Mesenchymal stem cell (in vitro differentiated cells and primary cell): ENCODE measurements at regions not wholly inside any gene's neighbourhood (a gene's known extent, or its start where the extent isn't known, plus 50 kb on each side); places are given as distances from the start of the nearest gene placed in this dataset.

ENCODE experiments used
- DNase-seq: peaks from one replicate; pipeline ENCODE4 v3.0.0-alpha.2; 2013
- H2AFZ ChIP-seq: one replicate; pipeline ENCODE4 v1.6.1; 2013; ENCODE audit warnings: low read depth, mild to moderate bottlenecking, control low read depth, inconsistent platforms, low read length, moderate library complexity
- H2AK5ac ChIP-seq: 2 replicates; pipeline ENCODE4 v1.6.1; 2013; ENCODE audit warnings: low read length, moderate library complexity, mild to moderate bottlenecking, inconsistent platforms; ENCODE audit not compliant: severe bottlenecking
- H2BK120ac ChIP-seq: one replicate; pipeline ENCODE4 v1.6.1; 2013; ENCODE audit warnings: low read depth, mild to moderate bottlenecking, inconsistent platforms, low read length, moderate library complexity
- H2BK12ac ChIP-seq, 2 experiments: one replicate each; pipeline ENCODE4 v1.6.1; 2013; ENCODE audit warnings: inconsistent platforms in 2 of 2, low read length in 2 of 2, mild to moderate bottlenecking in 2 of 2, moderate library complexity in 2 of 2, control low read depth in 1 of 2
- H2BK15ac ChIP-seq: one replicate; pipeline ENCODE4 v1.6.1; 2013; ENCODE audit warnings: mild to moderate bottlenecking, low read depth, inconsistent platforms; ENCODE audit not compliant: poor library complexity, severe bottlenecking
- H2BK5ac ChIP-seq: 2 replicates; pipeline ENCODE4 v1.6.1; 2013; ENCODE audit warnings: low read depth, mild to moderate bottlenecking, low read length, control low read depth, inconsistent platforms; ENCODE audit not compliant: poor library complexity, severe bottlenecking
- H3K14ac ChIP-seq, 2 experiments: one replicate each; pipeline ENCODE4 v1.6.1; 2013; ENCODE audit warnings: inconsistent platforms in 2 of 2, low read length in 2 of 2, control low read depth in 1 of 2, mild to moderate bottlenecking in 1 of 2, moderate library complexity in 1 of 2
- H3K18ac ChIP-seq, 2 experiments: one replicate each; pipeline ENCODE4 v1.6.1; 2013; ENCODE audit warnings: inconsistent platforms in 2 of 2, low read length in 2 of 2, control low read depth in 1 of 2, low read depth in 1 of 2, mild to moderate bottlenecking in 1 of 2
- H3K23ac ChIP-seq, 2 experiments: one replicate each; pipeline ENCODE4 v1.6.1; 2013; ENCODE audit warnings: inconsistent platforms in 2 of 2, low read length in 2 of 2, mild to moderate bottlenecking in 2 of 2, moderate library complexity in 2 of 2, control low read depth in 1 of 2
- H3K27ac ChIP-seq: 2 replicates; pipeline ENCODE4 v1.5.1; 2013; ENCODE audit warnings: mild to moderate bottlenecking, moderate library complexity, low read length, control low read depth, inconsistent platforms; ENCODE audit not compliant: poor library complexity, severe bottlenecking
- H3K27me3 ChIP-seq, 2 experiments: 2 replicates each; pipeline versions ENCODE4 v1.6.1 to v1.7.0; 2013; ENCODE audit warnings: low read length in 2 of 2, mild to moderate bottlenecking in 2 of 2, moderate library complexity in 2 of 2, control low read depth in 1 of 2, inconsistent platforms in 1 of 2; ENCODE audit not compliant: control insufficient read depth in 1 of 2, insufficient read depth in 1 of 2
- H3K36me3 ChIP-seq, 2 experiments: 2 replicates each; pipeline versions ENCODE4 v1.6.1 to v1.7.0; 2013; ENCODE audit warnings: low read length in 2 of 2, control low read depth in 1 of 2, inconsistent platforms in 1 of 2, low read depth in 1 of 2, mild to moderate bottlenecking in 1 of 2; ENCODE audit not compliant: insufficient read depth in 2 of 2, control insufficient read depth in 1 of 2
- H3K4ac ChIP-seq, 2 experiments: one replicate each; pipeline ENCODE4 v1.6.1; 2013; ENCODE audit warnings: inconsistent platforms in 2 of 2, low read length in 2 of 2, mild to moderate bottlenecking in 2 of 2, moderate library complexity in 2 of 2, control low read depth in 1 of 2, low read depth in 1 of 2
- H3K4me1 ChIP-seq: 2 replicates; pipeline ENCODE4 v1.6.1; 2013; ENCODE audit warnings: low read depth, low read length, control low read depth; ENCODE audit not compliant: control insufficient read depth, insufficient read depth
- H3K4me2 ChIP-seq: 2 replicates; pipeline ENCODE4 v1.6.1; 2013; ENCODE audit warnings: low read length, mild to moderate bottlenecking, inconsistent platforms; ENCODE audit not compliant: poor library complexity, severe bottlenecking
- H3K4me3 ChIP-seq, 2 experiments: 2 replicates each; pipeline versions ENCODE4 v1.5.1 to v1.7.0; 2013; ENCODE audit warnings: low read length in 2 of 2, mild to moderate bottlenecking in 2 of 2, control low read depth in 1 of 2, low read depth in 1 of 2; ENCODE audit not compliant: insufficient read depth in 1 of 2
- H3K79me1 ChIP-seq: replicated peaks from 2 replicates; pipeline ENCODE4 v1.6.1; 2013; ENCODE audit warnings: mild to moderate bottlenecking, control low read depth, low read length, inconsistent platforms; ENCODE audit not compliant: poor library complexity, severe bottlenecking
- H3K9ac ChIP-seq: 2 replicates; pipeline ENCODE4 v1.7.0; 2013; ENCODE audit warnings: mild to moderate bottlenecking, low read length, moderate library complexity
- H3K9me3 ChIP-seq: 2 replicates; pipeline ENCODE4 v1.7.0; 2013; ENCODE audit warnings: mild to moderate bottlenecking, low read length; ENCODE audit not compliant: control insufficient read depth
- H4K8ac ChIP-seq: one replicate; pipeline ENCODE4 v1.6.1; 2013; ENCODE audit warnings: inconsistent platforms, mild to moderate bottlenecking, low read length, moderate library complexity
- H4K91ac ChIP-seq: one replicate; pipeline ENCODE4 v1.6.1; 2013; ENCODE audit warnings: mild to moderate bottlenecking, low read length, inconsistent platforms
- WGBS: methylation state at CpG from one replicate; pipeline ENCODE4 v1.1.7; 2013; ENCODE audit warnings: mixed read lengths; 5-methylcytosine and 5-hydroxymethylcytosine counted together

- 0% methylated on average over 1 of the region's 1 CpG for WGBS
- Histone ChIP-seq H2BK12ac (no peak overlapping the region), H3K9ac (no peak overlapping the region), H3K4me2 (no peak overlapping the region), H3K4me1 (no peaks in the 10 kb centered on the region), H2BK5ac (no peak overlapping the region), H3K27me3 (no peaks in the 10 kb centered on the region), H3K4ac (no peak overlapping the region), H2BK15ac (no peak overlapping the region), H2AK5ac (no peak overlapping the region), H3K23ac (no peak overlapping the region), H3K18ac (no peak overlapping the region), H3K9me3 (peaks cover 19% of the 10 kb centered on the region), H2BK120ac (no peak overlapping the region), H4K8ac (no peak overlapping the region), H3K79me1 (no peaks in the 10 kb centered on the region), H3K27ac (no peak overlapping the region), H3K14ac (no peak overlapping the region), H3K36me3 (no peaks in the 10 kb centered on the region), H3K4me3 (no peak overlapping the region), H2AFZ (no peak overlapping the region), H4K91ac (no peak overlapping the region)
- peak; percentile 41 for DNase-seq
Measured at GRCh38 chr11:97364047-97364446, 974.2 kb downstream of the JRKL start.

- DNase-seq = no peak
- Histone ChIP-seq H3K18ac (no peak overlapping the region), H3K36me3 (no peaks in the 10 kb centered on the region), H4K8ac (no peak overlapping the region), H3K4ac (no peak overlapping the region), H2BK15ac (no peak overlapping the region), H3K9ac (no peak overlapping the region), H2AFZ (no peak overlapping the region), H2BK12ac (no peak overlapping the region), H2AK5ac (no peak overlapping the region), H3K4me2 (no peak overlapping the region), H3K9me3 (peaks cover 33% of the 10 kb centered on the region), H3K23ac (no peak overlapping the region), H3K79me1 (no peaks in the 10 kb centered on the region), H3K14ac (no peak overlapping the region), H3K4me3 (no peak overlapping the region), H3K27me3 (no peaks in the 10 kb centered on the region), H2BK5ac (no peak overlapping the region), H3K4me1 (no peaks in the 10 kb centered on the region), H2BK120ac (no peak overlapping the region), H3K27ac (no peak overlapping the region), H4K91ac (no peak overlapping the region)
- WGBS = 90% methylated on average over 10 of the region's 10 CpGs
Measured at GRCh38 chr11:97367406-97368083, 977.7 kb downstream of the JRKL start.

GRCh38 chr11:97389270-97389669 lies 999.5 kb downstream of the JRKL start:
- Histone ChIP-seq H3K4me3 (no peak overlapping the region), H3K18ac (no peak overlapping the region), H2BK15ac (no peak overlapping the region), H3K4ac (no peak overlapping the region), H3K79me1 (no peaks in the 10 kb centered on the region), H3K36me3 (no peaks in the 10 kb centered on the region), H3K9me3 (peaks cover 7% of the 10 kb centered on the region), H4K91ac (no peak overlapping the region), H2AFZ (no peak overlapping the region), H2BK120ac (no peak overlapping the region), H3K4me1 (no peaks in the 10 kb centered on the region), H3K27me3 (no peaks in the 10 kb centered on the region), H3K14ac (no peak overlapping the region), H2AK5ac (no peak overlapping the region), H2BK12ac (no peak overlapping the region), H2BK5ac (no peak overlapping the region), H3K4me2 (no peak overlapping the region), H3K9ac (no peak overlapping the region), H3K23ac (no peak overlapping the region), H4K8ac (no peak overlapping the region), H3K27ac (no peak overlapping the region)
- 82% methylated on average over 1 of the region's 2 CpGs for WGBS
- no peak for DNase-seq

GRCh38 chr11:97398246-97398645 lies 1008.4 kb downstream of the JRKL start:
- DNase-seq = no peak
- Histone ChIP-seq H3K4me1 (no peaks in the 10 kb centered on the region), H3K4me2 (no peak overlapping the region), H3K27me3 (no peaks in the 10 kb centered on the region), H3K27ac (no peak overlapping the region), H3K14ac (no peak overlapping the region), H3K79me1 (no peaks in the 10 kb centered on the region), H3K4ac (no peak overlapping the region), H2AK5ac (no peak overlapping the region), H3K9me3 (peaks cover 16% of the 10 kb centered on the region), H4K8ac (no peak overlapping the region), H2BK12ac (no peak overlapping the region), H2BK15ac (no peak overlapping the region), H3K18ac (no peak overlapping the region), H2BK5ac (no peak overlapping the region), H2AFZ (no peak overlapping the region), H3K9ac (no peak overlapping the region), H3K36me3 (no peaks in the 10 kb centered on the region), H4K91ac (no peak overlapping the region), H3K4me3 (no peak overlapping the region), H3K23ac (no peak overlapping the region), H2BK120ac (no peak overlapping the region)
- 77% methylated on average over 4 of the region's 4 CpGs for WGBS
